Daoy (cell line): ENCODE measurements at regions not wholly inside any gene's neighbourhood (a gene's known extent, or its start where the extent isn't known, plus 50 kb on each side); places are given as distances from the start of the nearest gene placed in this dataset.
A peak's percentile ranks its signal among the peaks of the same experiment; 100 is the strongest.
"Not testable (repeated sequence)": the region's sequence is repeated elsewhere in the genome, so short reads cannot be mapped to it uniquely, and the experiment has no call there.

Source experiments
- DNase-seq: peaks from one replicate; pipeline ENCODE4 v3.0.0-alpha.2; 2015; ENCODE audit warnings: low read depth

DNA sequence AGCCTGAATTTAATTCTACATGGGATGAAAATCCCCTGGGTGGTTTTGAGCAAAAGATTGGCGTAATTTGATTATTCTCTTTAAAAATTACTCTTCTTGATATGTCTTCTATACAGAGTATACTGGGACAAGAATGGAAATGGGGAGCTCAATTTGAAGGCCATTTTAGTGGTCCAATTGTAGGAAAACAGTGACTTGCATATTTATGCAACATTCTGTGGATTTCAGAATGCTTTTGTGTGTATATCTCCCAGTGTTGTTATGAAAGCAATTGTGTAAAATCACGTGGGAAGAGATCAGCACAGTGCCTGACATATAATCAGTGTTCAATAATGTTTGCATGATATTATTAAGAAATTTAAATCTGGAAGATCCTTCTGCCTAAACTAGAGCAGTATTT is 575.9 kb upstream of the PBX1 start:
- DNase-seq: no peak

GRCh38 chr1:163985700-163986099 is 573.3 kb upstream of the PBX1 start:
- DNase-seq: no peak

- no peak for DNase-seq
Observed at GRCh38 chr1:163999131-163999530, 559.9 kb upstream of the PBX1 start.

- not testable (repeated sequence) for DNase-seq
Observed at GRCh38 chr1:164006186-164006585, 552.8 kb upstream of the PBX1 start.

DNA sequence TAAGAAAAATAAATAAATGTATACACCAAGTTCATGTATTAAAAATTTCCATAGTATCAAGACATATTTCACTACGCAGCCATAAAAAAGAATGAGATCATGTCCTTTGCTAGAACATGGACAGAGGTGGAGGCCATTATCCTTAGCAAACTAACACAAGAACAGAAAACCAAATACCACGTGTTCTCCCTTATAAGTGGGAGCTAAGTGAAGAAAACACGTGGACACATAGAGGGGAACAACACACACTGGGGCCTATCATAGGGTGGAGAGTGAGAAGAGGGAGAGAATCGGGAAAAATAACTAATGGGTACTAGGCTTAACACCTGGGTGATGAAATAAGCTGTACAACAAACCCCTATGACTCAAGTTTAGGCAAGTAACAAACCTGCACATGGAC is 552.4 kb upstream of the PBX1 start:
- DNase-seq: no peak

DNA sequence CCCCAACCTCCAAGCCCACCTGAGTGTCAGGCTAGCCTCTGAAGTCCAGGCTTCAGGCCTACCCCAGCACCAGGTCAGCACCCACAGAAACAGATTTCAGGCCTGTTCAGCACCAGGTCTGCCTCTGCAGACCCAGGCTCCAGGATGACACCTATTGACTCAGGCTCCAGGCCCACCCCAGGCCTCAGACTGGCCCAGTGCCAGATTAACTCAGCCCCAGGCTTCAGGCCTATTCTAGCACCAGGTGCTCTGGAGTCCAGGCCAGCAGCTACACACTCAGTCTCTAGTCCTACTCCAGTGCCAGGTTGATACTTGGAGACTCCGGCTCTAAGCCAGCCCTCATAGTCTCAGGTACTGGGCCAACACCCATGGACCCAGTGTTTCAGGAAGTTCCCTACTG is 541.7 kb upstream of the PBX1 start:
- DNase-seq: no peak

GRCh38 chr1:164020391-164020790 is 538.6 kb upstream of the PBX1 start:
- no peak for DNase-seq

GRCh38 chr1:164021813-164022212 is 537.2 kb upstream of the PBX1 start:
- no peak for DNase-seq

GRCh38 chr1:164033782-164034181 is 525.2 kb upstream of the PBX1 start:
- no peak for DNase-seq

GRCh38 chr1:164040754-164041153 is 518.2 kb upstream of the PBX1 start:
- no peak for DNase-seq

DNA sequence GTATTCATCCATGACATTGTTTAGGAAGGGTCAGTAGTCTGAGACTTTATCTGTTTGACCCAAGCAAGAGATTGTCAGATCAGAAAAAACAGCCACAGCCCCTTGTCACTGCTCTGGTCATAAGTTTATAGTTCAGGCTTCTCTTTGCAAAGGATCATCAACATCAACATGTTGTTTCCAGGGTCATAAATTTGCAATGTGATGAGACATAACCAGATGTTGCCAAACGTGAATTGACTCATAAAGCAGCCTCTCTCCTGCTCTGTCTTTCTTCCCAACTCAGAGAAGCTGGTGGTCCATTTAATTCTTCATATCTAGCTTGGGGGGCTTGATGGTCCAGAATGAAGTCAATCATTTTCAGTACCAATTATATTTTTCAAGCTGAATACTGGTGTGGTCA is 507.2 kb upstream of the PBX1 start:
- no peak for DNase-seq

DNA sequence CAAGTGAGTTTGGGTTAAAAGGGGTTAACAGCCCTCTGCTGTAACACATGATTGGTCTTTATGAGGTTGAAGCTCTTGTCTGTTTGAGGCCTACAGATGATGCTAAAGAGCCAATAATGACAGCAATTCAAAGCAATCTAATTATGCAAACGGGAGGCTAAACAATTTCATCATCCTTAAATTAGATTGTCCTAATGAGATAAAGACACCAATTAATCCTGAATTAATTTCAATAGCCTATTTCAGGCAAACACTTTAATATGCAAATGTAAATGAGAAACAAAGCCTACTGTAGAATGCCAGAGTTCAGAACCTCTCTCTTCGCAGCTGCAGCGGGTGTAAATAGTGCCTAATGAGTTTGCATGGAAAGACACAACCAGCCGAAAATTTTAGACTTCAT is 504.7 kb upstream of the PBX1 start:
- no peak for DNase-seq

GRCh38 chr1:164058198-164058597 is 500.8 kb upstream of the PBX1 start:
- no peak for DNase-seq

GRCh38 chr1:164061528-164061927 is 497.5 kb upstream of the PBX1 start:
- no peak for DNase-seq

- no peak for DNase-seq
Observed at GRCh38 chr1:164064501-164064900, 494.5 kb upstream of the PBX1 start.

DNA sequence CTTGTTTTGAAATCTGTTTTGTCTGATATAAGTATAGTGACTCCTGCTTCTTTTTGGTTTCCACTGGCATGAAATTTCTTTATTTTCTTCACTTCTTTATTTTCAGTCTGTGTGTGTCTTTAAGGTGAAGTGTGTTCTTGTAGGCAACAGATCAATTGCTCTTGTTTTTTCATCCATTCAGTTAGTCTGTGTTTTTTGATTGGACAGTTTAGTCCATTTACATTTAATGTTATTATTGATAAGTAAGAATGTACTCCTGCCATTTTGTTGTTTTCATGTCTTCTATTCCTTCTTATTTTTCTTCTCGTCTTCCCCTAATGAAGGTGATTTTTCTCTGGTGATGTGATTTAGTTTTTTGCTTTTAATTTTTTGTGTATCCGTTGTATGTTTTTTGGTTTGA is 487.7 kb upstream of the PBX1 start:
- DNase-seq: no peak

DNA sequence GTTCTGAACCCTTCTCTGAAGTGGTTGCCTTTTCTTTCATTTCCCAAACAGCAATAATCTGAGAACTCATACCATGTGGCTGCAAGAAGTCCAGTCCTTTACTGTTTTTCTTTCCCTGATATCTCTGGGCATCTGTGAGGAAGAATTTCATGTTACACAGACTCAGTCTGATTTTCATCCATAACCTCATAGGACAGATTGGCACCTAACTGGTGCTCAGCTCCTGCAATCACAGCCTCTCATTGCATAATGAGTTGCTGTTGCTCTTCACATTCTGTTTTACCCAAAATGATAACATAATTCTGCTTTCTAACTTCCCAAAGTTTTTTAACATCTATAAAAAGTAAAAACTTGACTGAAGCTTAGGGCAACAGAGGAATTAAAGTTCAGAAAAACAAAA is 472.2 kb upstream of the PBX1 start:
- no peak for DNase-seq

- no peak for DNase-seq
Observed at GRCh38 chr1:164087906-164088453, 471.0 kb upstream of the PBX1 start.

DNA sequence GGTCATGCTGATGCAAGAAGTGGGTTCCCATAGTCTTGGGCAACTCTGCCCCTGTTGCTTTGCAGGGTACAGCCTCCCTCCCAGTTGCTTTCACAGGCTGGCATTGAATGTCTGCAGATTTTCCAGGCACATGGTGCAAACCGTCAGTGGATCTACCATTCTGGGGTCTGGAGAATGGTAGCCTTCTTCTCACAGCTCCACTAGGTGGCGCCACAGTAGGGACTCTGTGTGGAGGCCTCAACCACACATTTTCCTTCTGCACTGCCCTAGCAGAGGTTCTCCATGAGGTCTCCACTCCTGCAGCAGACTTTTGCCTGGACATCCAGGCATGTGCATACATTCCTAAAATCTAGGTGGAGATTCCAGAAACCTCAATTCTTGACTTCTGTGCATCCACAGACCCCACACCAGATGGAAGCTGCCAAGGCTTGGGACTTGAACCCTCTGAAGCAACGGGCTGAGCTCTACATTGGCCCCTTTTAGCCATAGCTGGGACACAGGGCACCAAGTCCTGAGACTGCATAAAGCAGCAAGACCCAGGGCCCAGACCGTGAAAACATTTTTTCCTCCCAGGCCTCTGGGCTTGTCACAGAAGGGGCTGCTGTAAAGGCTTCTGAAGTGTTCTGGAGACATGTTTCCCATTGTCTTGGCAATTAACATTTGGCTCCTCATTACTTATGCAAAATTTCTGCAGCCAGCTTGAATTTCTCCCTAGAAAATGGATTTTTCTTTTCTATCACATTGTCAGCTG is 466.2 kb upstream of the PBX1 start:
- DNase-seq: peak; percentile 2

- no peak for DNase-seq
Observed at GRCh38 chr1:164093543-164093942, 465.4 kb upstream of the PBX1 start.

DNA sequence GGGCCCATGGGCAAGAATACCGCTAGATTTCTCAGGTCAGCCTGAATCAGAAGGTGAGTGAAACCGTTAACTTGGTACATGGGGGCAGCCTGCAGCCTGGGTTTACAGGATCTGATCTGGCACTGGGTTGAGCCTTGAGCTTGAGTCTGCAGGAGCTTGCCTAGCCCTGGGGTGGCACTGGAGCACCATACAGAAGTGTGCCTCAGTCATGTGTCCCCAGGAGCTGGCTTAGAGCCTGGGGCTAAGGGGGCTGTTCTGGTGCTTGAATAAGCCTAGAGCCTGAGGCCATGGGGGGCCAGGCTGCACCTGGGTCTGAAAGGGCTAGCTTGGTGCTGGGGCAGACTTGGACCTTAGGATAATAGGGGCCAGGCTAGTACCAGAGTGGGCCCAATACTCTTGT is 457.2 kb upstream of the PBX1 start:
- no peak for DNase-seq

DNA sequence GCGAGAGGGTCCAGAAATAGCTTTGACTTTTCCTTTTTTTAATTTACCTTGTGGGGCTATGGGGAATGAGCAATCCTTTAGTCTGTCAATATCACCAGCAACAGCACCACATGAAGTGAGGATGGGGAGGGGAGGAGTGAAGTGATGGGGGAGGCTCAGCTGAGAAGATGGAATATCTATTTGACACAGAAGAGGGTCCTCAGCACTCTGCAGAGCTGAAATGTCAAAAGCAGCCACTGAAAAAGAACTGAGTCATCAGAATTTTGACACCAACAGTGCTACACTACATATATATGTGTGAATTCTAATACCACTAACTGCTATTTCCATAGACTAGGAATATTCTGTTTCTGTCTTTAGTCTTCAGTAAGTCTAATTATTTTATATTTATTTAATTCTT is 427.0 kb upstream of the PBX1 start:
- DNase-seq: no peak

DNA sequence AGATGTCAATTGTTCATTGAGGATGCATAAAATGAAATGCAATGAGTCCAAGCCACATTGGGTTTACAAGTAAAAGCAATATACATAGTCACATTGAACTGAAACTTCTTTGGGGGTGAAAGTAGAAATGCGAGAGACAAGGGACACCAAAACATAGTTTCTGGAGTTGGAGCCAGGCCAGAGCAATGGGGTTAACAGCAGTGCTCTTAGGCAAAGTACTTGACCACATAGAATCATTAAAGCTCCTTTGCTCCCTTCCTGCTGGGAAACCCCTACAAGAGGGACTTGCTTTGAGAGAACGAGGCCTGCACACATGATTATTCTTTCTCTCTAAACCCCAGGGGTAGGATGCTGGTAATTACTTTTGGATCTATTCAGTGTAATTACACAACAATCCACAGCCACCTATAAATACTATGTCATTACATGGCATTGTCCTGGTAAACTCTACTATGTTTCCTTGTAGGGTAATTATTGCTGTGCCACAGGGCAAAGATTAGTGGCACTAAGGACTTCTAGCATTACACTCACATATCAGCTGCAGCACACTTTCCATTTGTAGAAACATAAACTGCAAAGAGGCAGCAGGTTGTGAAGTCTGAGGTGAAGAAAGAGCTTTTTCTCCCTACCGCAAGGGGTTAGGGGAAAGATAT is 421.6 kb upstream of the PBX1 start:
- DNase-seq: no peak
